ENCODE measurements at regions not wholly inside any gene's neighbourhood (a gene's known extent, or its start where the extent isn't known, plus 50 kb on each side); places are given as distances from the start of the nearest gene placed in this dataset.

DNA sequence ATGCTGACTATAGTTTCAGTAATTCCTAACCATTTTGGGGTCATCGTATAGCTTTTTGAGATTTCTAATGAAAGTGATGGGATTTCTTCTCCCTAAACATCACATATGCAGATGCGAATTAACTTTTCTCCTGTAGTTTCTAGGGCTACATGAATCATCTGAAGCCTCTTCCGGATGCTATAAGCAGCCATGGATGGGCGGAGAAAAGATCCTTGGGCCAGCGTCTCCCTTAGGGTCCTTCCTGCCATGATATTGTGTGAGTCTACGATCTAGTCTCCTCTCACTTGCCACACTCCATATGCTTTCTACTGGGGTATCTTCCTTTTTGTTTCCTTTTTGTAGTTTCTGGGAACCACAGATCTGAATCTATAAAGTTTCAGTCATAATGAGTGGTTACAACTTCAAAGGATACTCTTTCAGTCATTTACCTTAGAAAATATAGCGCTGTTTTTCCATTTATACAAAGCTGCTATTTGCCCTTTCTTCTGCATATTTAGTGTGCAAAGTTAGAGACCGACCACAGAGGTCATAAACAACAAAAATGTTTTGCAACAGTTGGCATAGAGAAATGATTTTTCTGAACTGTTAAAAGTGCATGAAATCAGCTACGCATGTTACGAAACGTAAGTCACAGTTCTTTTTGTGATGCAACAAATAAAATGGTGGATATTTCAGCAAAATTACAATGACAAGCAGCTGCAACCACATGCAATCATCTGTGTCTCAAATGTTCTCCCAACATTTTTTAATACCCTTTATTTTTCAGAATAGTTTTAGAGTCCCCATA, 396.2 kb upstream of the SLC35B3 start:
- dilution Hi-C loops (cut with HindIII; ENCODE audit: low sequenced_read_pairs, unreplicated experiment), result no loop called here
- Histone ChIP-seq H2BK5ac (ENCODE audit: low read depth, low read length, poor library complexity, severe bottlenecking) (no peak overlapping the region), H2BK120ac (ENCODE audit: low read depth, low read length) (no peak overlapping the region), H3K9me1 (ENCODE audit: insufficient read depth, low read length) (no peaks in the 10 kb centered on the region), H3K9ac (ENCODE audit: low read depth, low read length) (no peak overlapping the region), H4K5ac (ENCODE audit: low read depth, low read length) (no peak overlapping the region), H4K91ac (ENCODE audit: insufficient read depth, low read depth, low read length) (no peak overlapping the region), H3K18ac (ENCODE audit: low read depth, low read length) (no peak overlapping the region), H3K56ac (ENCODE audit: extremely low read depth, insufficient read depth, low read length) (no peak overlapping the region), H2AFZ (replicated peaks; ENCODE audit: low read length, poor library complexity) (no peak overlapping the region), H3K4me3 (ENCODE audit: insufficient read depth, low read depth, low read length) (no peak overlapping the region), H2AK5ac (ENCODE audit: low read depth, low read length) (no peak overlapping the region), H3K27me3 (ENCODE audit: control insufficient read depth, insufficient read depth, low read length) (no peaks in the 10 kb centered on the region), H3K9me3 (ENCODE audit: control insufficient read depth, insufficient read depth, low read length) (peaks cover 9% of the 10 kb centered on the region), H3K23ac (ENCODE audit: low read depth, low read length) (no peak overlapping the region), H3K27ac (ENCODE audit: insufficient read depth, low read length) (no peak overlapping the region), H3K4me2 (ENCODE audit: low read depth, low read length) (no peak overlapping the region), H3K4ac (ENCODE audit: low read depth, low read length) (no peak overlapping the region), H4K8ac (ENCODE audit: low read depth in 2 of 2, low read length in 2 of 2) (no peak overlapping the region), H2BK20ac (ENCODE audit: low read depth, low read length) (no peak overlapping the region), H3K79me1 (ENCODE audit: low read depth in 1 of 2, low read length in 2 of 2) (no peaks in the 10 kb centered on the region), H3K14ac (replicated peaks; ENCODE audit: low read depth, low read length) (no peak overlapping the region), H3K4me1 (ENCODE audit: control insufficient read depth, insufficient read depth, low read length) (no peaks in the 10 kb centered on the region), H2BK15ac (ENCODE audit: low read depth, low read length) (no peak overlapping the region), H3K36me3 (ENCODE audit: control insufficient read depth, insufficient read depth, low read length) (no peaks in the 10 kb centered on the region), H4K20me1 (ENCODE audit: insufficient read depth, low read length) (no peaks in the 10 kb centered on the region), H2AK9ac (replicated peaks; ENCODE audit: low read depth, low read length, poor library complexity) (no peak overlapping the region)
- BruUV-seq (replicated peaks), result no TSS peak
- TF ChIP-seq POLR2A (IDR thresholded peaks at IDR 0.05; ENCODE audit: low read depth, low read length) (no peak), MAFK (IDR thresholded peaks at IDR 0.05; ENCODE audit: low read depth, low read length) (no peak), CHD1 (IDR thresholded peaks at IDR 0.05; ENCODE audit: low read depth, low read length) (no peak), SMC3 (IDR thresholded peaks at IDR 0.05; ENCODE audit: low read depth, low read length) (no peak), RFX5 (IDR thresholded peaks at IDR 0.05; ENCODE audit: low read depth, low read length) (no peak), NFE2L2 (IDR thresholded peaks at IDR 0.05; ENCODE audit: low read depth, low read length) (no peak), BHLHE40 (IDR thresholded peaks at IDR 0.05; ENCODE audit: low read depth, low read length) (no peak)
- TF ChIP-seq, protein P1, sequence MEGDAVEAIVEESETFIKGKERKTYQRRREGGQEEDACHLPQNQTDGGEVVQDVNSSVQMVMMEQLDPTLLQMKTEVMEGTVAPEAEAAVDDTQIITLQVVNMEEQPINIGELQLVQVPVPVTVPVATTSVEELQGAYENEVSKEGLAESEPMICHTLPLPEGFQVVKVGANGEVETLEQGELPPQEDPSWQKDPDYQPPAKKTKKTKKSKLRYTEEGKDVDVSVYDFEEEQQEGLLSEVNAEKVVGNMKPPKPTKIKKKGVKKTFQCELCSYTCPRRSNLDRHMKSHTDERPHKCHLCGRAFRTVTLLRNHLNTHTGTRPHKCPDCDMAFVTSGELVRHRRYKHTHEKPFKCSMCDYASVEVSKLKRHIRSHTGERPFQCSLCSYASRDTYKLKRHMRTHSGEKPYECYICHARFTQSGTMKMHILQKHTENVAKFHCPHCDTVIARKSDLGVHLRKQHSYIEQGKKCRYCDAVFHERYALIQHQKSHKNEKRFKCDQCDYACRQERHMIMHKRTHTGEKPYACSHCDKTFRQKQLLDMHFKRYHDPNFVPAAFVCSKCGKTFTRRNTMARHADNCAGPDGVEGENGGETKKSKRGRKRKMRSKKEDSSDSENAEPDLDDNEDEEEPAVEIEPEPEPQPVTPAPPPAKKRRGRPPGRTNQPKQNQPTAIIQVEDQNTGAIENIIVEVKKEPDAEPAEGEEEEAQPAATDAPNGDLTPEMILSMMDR (conservative IDR thresholded peaks at IDR 0.05; ENCODE audit: low read depth, low read length), result no peak
- ChIA-PET CTCF (no interaction called here), POLR2A (ENCODE audit: unreplicated experiment) (no interaction called here)
- ATAC-seq (ENCODE audit: low read depth) (no peak), DNase-seq (no peak)
- intact Hi-C loops (cut with micrococcal nuclease), result no loop called here
- in situ Hi-C loops (cut with MboI; ENCODE audit: low sequenced_read_pairs), result no loop called here
- no CpG with 5 or more reads among the region's 11 CpGs for WGBS, 2 experiments (ENCODE audit: extremely low coverage in 2 of 2, insufficient read length in 1 of 2)
